Brain microvascular endothelial cell (primary cell): ENCODE measurements at regions not wholly inside any gene's neighbourhood (a gene's known extent, or its start where the extent isn't known, plus 50 kb on each side); places are given as distances from the start of the nearest gene placed in this dataset.

Experiments used
- DNase-seq: peaks from one replicate; pipeline ENCODE4 v3.0.0-alpha.2; 2020
- H3K27ac ChIP-seq: fragments of 250-450 bp; sonication (Bioruptor Pico); 2 replicates; pipeline ENCODE4 v1.5.1; 2020; ENCODE audit warnings: mild to moderate bottlenecking, moderate library complexity
- H3K27me3 ChIP-seq: fragments of 250-450 bp; sonication (Bioruptor Pico); replicated peaks from 2 replicates; pipeline ENCODE4 v1.5.1; 2020; ENCODE audit warnings: mild to moderate bottlenecking
- H3K36me3 ChIP-seq: fragments of 250-450 bp; sonication (Bioruptor Pico); replicated peaks from 2 replicates; pipeline ENCODE4 v1.5.1; 2020; ENCODE audit warnings: mild to moderate bottlenecking
- H3K4me3 ChIP-seq: 2 replicates; pipeline ENCODE4 v1.5.1; 2011; ENCODE audit warnings: low read depth, mild to moderate bottlenecking, control low read depth, low read length, moderate library complexity
- in situ Hi-C: cut with HindIII; loops from 2 replicates; pipeline ENCODE4 v1.10.0; 2017; ENCODE audit warnings: low sequenced_read_pairs, low pct_ligation_motif_present
- TF ChIP-seq, protein P1 (sequence below): IDR thresholded peaks from 2 replicates; pipeline ENCODE4 v1.5.1; 2011; ENCODE audit warnings: low read depth, mild to moderate bottlenecking, moderate library complexity, low read length, control low read depth, inconsistent platforms; ENCODE audit errors: missing control alignments

DNA sequence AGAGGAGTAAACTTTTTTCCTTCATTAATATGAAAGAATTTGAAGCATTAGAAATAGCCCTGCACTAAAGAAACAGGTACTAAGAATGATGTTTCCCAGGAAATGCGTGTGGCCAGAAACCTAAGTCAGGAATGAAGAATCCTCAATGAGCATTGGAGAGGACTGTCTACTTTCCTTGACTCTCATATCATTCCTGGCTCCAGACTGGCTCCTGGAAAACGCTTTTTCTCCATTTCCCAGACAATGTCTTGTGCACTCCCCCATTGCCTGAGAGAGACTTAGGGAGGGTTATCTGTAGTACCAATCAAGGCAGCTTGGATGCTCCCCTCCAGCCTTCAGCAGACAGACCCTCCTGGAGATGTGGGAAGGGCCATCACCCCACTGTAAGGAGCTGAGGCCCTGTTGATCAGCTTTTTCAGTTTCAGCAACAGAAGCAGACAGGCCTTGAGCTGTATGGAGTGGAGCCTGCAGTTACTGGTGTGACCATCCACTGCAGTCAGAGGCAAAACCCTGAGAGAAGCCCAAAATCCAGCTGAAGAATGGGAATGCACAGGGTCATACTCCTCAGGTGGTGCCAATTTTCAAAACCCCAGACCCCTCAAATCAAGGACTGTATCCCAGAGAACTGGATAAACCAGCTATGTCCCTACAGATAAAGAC lies 127.3 kb upstream of the NT5E start:
- Histone ChIP-seq H3K4me3 (no peak overlapping the region), H3K27ac (no peak overlapping the region), H3K27me3 (no peaks in the 10 kb centered on the region), H3K36me3 (no peaks in the 10 kb centered on the region)
- in situ Hi-C loops, result loop anchor here (25.0 kb wide), 1 partner anchor 535 kb away; no protein-coding TSS in a partner anchor
- TF ChIP-seq, protein P1, sequence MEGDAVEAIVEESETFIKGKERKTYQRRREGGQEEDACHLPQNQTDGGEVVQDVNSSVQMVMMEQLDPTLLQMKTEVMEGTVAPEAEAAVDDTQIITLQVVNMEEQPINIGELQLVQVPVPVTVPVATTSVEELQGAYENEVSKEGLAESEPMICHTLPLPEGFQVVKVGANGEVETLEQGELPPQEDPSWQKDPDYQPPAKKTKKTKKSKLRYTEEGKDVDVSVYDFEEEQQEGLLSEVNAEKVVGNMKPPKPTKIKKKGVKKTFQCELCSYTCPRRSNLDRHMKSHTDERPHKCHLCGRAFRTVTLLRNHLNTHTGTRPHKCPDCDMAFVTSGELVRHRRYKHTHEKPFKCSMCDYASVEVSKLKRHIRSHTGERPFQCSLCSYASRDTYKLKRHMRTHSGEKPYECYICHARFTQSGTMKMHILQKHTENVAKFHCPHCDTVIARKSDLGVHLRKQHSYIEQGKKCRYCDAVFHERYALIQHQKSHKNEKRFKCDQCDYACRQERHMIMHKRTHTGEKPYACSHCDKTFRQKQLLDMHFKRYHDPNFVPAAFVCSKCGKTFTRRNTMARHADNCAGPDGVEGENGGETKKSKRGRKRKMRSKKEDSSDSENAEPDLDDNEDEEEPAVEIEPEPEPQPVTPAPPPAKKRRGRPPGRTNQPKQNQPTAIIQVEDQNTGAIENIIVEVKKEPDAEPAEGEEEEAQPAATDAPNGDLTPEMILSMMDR, result no peak
- no peak for DNase-seq

DNA sequence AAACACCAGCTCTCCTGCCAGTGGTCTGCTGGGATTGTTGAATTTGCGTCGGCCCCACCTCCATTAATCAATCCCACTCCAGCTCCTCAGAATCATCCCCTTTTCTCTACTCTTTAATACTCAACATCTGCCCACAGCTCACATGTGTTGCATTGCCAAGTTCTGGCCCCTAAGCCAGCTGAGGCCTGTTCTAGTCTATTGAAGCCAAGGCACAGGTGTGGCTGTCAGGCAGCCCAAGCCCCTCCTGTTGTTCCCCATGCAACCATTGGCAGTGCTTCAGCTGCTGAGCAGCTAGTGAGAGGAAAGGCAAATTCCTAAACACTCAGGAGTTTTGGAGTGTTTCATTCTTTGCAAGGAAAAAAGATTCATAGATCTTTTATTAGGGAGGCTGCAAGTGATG lies 128.0 kb upstream of the NT5E start:
- no peak overlapping the region for H3K27ac ChIP-seq
- DNase-seq, result no peak
- in situ Hi-C loops, result loop anchor here (25.0 kb wide), 1 partner anchor 535 kb away; no protein-coding TSS in a partner anchor
- no peaks in the 10 kb centered on the region for H3K36me3 ChIP-seq
- no peaks in the 10 kb centered on the region for H3K27me3 ChIP-seq
- H3K4me3 ChIP-seq, result no peak overlapping the region
- TF ChIP-seq, protein P1, result no peak

DNA sequence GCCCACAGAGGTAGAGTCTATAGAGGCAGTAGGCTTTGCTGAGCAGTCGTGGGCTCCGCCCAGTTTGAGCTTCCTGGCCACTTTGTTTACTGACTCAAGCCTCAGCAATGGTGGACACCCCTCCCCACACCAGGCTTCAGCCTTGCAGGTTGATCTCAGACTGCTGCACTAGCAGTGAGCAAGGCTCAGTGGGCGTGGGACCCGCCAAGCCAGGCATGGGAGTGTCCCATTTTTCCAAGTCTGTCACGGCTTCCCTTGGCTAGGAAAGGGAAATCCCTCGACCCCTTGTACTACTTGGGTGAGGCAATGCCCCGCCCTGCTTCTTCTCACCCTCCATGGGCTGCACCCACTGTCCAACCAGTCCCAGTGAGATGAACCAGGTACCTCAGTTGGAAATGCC lies 135.3 kb upstream of the NT5E start:
- H3K4me3 ChIP-seq, result no peak overlapping the region
- H3K27me3 ChIP-seq, result no peaks in the 10 kb centered on the region
- H3K36me3 ChIP-seq, result no peaks in the 10 kb centered on the region
- H3K27ac ChIP-seq, result no peak overlapping the region
- in situ Hi-C loops, result loop anchor here (25.0 kb wide), 1 partner anchor 527 kb away; no protein-coding TSS in a partner anchor
- TF ChIP-seq, protein P1, result no peak
- no peak for DNase-seq

DNA sequence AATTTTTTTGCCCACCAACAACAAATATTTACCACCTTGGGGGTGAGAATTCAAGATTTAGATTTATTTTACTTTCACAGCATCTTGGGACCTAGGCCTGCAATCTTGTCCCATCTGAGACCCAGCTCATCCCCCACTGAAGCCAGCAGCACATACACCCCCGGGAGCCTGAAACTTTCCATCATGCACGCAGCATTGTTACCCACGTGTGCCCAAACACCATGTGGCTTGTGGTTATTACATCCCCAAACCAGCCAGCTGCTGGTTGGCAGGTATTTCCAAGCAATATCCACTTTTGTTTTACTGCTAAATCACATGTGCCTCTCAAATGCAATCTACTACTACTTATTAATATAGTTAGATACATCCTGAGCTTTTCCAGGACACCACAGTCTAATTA lies 149.3 kb upstream of the NT5E start:
- H3K36me3 ChIP-seq, result no peaks in the 10 kb centered on the region
- in situ Hi-C loops, result loop anchor here (25.0 kb wide), 1 partner anchor 513 kb away; no protein-coding TSS in a partner anchor
- H3K27me3 ChIP-seq, result no peaks in the 10 kb centered on the region
- H3K27ac ChIP-seq, result no peak overlapping the region
- TF ChIP-seq, protein P1, result no peak
- DNase-seq, result no peak
- no peak overlapping the region for H3K4me3 ChIP-seq

DNA sequence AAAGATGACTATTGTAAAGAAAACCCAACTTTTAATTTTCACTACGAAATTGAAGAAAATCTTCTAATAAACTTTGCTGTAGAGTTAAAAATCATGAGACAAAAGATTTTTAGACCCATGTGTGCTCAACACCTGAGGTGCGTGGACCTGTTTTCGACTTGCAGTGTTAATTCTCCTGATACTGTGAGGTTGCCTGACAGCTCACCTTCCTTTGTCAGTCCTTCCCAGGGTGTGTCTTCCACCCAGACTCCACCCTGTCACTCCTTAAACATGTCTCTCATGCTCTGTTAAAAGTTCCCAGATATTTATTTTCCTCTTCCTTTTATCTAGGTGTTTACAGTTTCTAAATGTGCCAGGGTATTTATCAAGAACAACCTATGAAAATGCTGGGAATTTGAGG lies 151.3 kb upstream of the NT5E start:
- H3K36me3 ChIP-seq, result no peaks in the 10 kb centered on the region
- no peaks in the 10 kb centered on the region for H3K27me3 ChIP-seq
- H3K4me3 ChIP-seq, result no peak overlapping the region
- TF ChIP-seq, protein P1, result no peak
- in situ Hi-C loops, result no loop called here
- DNase-seq, result no peak
- no peak overlapping the region for H3K27ac ChIP-seq

DNA sequence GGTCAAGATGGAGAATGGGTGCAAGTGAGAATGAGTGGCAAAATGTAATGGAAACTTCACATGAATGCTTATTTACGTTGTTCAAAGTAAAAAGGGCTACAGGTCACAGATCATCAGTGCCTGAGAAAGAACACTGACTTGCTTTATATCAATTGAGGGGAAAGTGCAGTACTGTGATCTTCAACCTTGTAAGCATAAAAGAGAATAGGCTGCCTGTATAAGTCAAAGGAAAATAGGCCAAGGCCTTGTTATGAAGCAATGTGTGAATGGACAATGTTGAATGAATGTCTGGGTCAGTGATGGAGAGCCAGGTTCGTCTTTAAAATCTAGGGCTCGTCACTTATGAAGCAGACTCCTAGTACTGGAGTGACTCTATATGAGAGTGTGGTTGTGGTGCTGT lies 158.6 kb upstream of the NT5E start:
- in situ Hi-C loops, result no loop called here
- no peaks in the 10 kb centered on the region for H3K27me3 ChIP-seq
- TF ChIP-seq, protein P1, result no peak
- DNase-seq, result no peak
- no peak overlapping the region for H3K27ac ChIP-seq
- no peak overlapping the region for H3K4me3 ChIP-seq
- H3K36me3 ChIP-seq, result no peaks in the 10 kb centered on the region
